ENCODE measurements at regions not wholly inside any gene's neighbourhood (a gene's known extent, or its start where the extent isn't known, plus 50 kb on each side); places are given as distances from the start of the nearest gene placed in this dataset.

DNA sequence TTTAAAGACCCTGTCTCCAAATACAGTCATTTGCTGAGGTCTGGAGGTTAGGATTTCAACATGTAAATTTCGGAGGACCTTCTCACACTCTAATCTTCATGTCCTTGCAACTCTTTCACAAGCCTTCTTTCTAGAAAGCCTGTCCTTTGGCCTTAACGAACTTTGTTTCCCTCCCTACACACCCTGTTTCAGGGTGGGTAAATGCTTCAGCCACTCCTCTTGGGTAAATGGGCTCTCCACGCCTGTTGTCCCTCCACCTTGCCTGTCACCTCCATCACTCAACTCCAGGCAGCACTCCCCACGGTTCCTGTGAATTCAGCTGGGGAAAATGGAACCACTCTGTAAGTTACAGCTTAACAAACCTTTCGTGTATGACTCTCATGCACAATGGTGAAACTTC, 84.0 kb upstream of the COG2 start:
- H3K9ac ChIP-seq (ENCODE audit: low read length): no peak overlapping the region
- H3K79me2 ChIP-seq (replicated peaks; ENCODE audit: insufficient read depth, low read length): no peaks in the 10 kb centered on the region
- H3K9me2 ChIP-seq (ENCODE audit: insufficient read depth, low read length): no peaks in the 10 kb centered on the region
- no peak overlapping the region for H3K27ac ChIP-seq (ENCODE audit: low read length)
- TF ChIP-seq RAD21 (conservative IDR thresholded peaks at IDR 0.05): no peak
- TF ChIP-seq EZH2 (IDR thresholded peaks at IDR 0.05; ENCODE audit: borderline replicate concordance, insufficient read depth, low read length, poor library complexity, severe bottlenecking): no peak
- no peak for TF ChIP-seq MXI1 (conservative IDR thresholded peaks at IDR 0.05; ENCODE audit: poor library complexity, severe bottlenecking)
- no peak for TF ChIP-seq TAF1 (IDR thresholded peaks at IDR 0.05; ENCODE audit: low read depth)
- no peak for TF ChIP-seq EP300 (conservative IDR thresholded peaks at IDR 0.05; ENCODE audit: poor library complexity, severe bottlenecking)
- no peak for TF ChIP-seq SMC3 (conservative IDR thresholded peaks at IDR 0.05; ENCODE audit: poor library complexity)
- no peak for TF ChIP-seq POLR2AphosphoS5 (IDR thresholded peaks at IDR 0.05)
- TF ChIP-seq, protein P1, sequence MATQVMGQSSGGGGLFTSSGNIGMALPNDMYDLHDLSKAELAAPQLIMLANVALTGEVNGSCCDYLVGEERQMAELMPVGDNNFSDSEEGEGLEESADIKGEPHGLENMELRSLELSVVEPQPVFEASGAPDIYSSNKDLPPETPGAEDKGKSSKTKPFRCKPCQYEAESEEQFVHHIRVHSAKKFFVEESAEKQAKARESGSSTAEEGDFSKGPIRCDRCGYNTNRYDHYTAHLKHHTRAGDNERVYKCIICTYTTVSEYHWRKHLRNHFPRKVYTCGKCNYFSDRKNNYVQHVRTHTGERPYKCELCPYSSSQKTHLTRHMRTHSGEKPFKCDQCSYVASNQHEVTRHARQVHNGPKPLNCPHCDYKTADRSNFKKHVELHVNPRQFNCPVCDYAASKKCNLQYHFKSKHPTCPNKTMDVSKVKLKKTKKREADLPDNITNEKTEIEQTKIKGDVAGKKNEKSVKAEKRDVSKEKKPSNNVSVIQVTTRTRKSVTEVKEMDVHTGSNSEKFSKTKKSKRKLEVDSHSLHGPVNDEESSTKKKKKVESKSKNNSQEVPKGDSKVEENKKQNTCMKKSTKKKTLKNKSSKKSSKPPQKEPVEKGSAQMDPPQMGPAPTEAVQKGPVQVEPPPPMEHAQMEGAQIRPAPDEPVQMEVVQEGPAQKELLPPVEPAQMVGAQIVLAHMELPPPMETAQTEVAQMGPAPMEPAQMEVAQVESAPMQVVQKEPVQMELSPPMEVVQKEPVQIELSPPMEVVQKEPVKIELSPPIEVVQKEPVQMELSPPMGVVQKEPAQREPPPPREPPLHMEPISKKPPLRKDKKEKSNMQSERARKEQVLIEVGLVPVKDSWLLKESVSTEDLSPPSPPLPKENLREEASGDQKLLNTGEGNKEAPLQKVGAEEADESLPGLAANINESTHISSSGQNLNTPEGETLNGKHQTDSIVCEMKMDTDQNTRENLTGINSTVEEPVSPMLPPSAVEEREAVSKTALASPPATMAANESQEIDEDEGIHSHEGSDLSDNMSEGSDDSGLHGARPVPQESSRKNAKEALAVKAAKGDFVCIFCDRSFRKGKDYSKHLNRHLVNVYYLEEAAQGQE (IDR thresholded peaks at IDR 0.05; ENCODE audit: borderline replicate concordance): no peak
- TF ChIP-seq, protein P2, sequence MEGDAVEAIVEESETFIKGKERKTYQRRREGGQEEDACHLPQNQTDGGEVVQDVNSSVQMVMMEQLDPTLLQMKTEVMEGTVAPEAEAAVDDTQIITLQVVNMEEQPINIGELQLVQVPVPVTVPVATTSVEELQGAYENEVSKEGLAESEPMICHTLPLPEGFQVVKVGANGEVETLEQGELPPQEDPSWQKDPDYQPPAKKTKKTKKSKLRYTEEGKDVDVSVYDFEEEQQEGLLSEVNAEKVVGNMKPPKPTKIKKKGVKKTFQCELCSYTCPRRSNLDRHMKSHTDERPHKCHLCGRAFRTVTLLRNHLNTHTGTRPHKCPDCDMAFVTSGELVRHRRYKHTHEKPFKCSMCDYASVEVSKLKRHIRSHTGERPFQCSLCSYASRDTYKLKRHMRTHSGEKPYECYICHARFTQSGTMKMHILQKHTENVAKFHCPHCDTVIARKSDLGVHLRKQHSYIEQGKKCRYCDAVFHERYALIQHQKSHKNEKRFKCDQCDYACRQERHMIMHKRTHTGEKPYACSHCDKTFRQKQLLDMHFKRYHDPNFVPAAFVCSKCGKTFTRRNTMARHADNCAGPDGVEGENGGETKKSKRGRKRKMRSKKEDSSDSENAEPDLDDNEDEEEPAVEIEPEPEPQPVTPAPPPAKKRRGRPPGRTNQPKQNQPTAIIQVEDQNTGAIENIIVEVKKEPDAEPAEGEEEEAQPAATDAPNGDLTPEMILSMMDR (IDR thresholded peaks at IDR 0.05; ENCODE audit: poor library complexity, severe bottlenecking): no peak
- H4K20me1 ChIP-seq (ENCODE audit: insufficient read depth): no peaks in the 10 kb centered on the region
- H2AFZ ChIP-seq (ENCODE audit: low read depth, low read length): no peak overlapping the region
- H3K36me3 ChIP-seq (ENCODE audit: insufficient read depth, low read length): no peaks in the 10 kb centered on the region
- no peak overlapping the region for H3K4me2 ChIP-seq (ENCODE audit: low read length)
- H3F3A ChIP-seq (ENCODE audit: insufficient read depth, low read length, poor library complexity, severe bottlenecking): no peaks in the 10 kb centered on the region
- H3K27me3 ChIP-seq (ENCODE audit: insufficient read depth, low read depth, low read length): no peaks in the 10 kb centered on the region
- H3K4me3 ChIP-seq (ENCODE audit: low read length): no peak overlapping the region
- H3K9me3 ChIP-seq (ENCODE audit: low read length): no peaks in the 10 kb centered on the region

DNA sequence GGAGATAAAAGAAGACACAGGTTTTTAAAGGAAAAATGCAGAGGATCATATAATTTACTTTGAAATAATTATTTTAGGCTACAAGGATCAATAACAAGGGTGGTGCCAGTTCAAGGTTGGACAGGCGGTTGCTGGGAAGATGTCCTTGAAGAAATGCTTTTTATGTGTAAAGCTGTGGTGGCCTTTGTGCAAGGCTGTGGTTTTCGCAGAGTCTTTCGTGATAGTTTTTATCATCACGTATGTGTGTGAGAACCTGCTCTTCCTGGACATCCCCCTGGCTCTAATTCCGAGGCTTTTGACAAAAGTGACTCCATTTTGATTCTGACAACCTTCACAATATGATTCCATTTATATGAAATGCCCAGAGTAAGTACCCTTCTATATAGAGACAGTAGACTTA, 85.8 kb upstream of the COG2 start:
- Histone ChIP-seq H3K9me2 (ENCODE audit: insufficient read depth, low read length) (no peaks in the 10 kb centered on the region), H3K4me3 (ENCODE audit: low read length) (no peak overlapping the region), H3K36me3 (ENCODE audit: insufficient read depth, low read length) (no peaks in the 10 kb centered on the region), H3K9me3 (ENCODE audit: low read length) (no peaks in the 10 kb centered on the region), H2AFZ (ENCODE audit: low read depth, low read length) (no peak overlapping the region), H3K27me3 (ENCODE audit: insufficient read depth, low read depth, low read length) (no peaks in the 10 kb centered on the region), H3K4me2 (ENCODE audit: low read length) (no peak overlapping the region), H3K27ac (ENCODE audit: low read length) (no peak overlapping the region), H3K79me2 (replicated peaks; ENCODE audit: insufficient read depth, low read length) (no peaks in the 10 kb centered on the region), H4K20me1 (ENCODE audit: insufficient read depth) (no peaks in the 10 kb centered on the region), H3K9ac (ENCODE audit: low read length) (no peak overlapping the region), H3F3A (ENCODE audit: insufficient read depth, low read length, poor library complexity, severe bottlenecking) (no peaks in the 10 kb centered on the region)
- TF ChIP-seq EP300 (conservative IDR thresholded peaks at IDR 0.05; ENCODE audit: poor library complexity, severe bottlenecking) (no peak), POLR2AphosphoS5 (IDR thresholded peaks at IDR 0.05) (no peak), RAD21 (conservative IDR thresholded peaks at IDR 0.05) (no peak), TAF1 (IDR thresholded peaks at IDR 0.05; ENCODE audit: low read depth) (no peak), MXI1 (conservative IDR thresholded peaks at IDR 0.05; ENCODE audit: poor library complexity, severe bottlenecking) (no peak), SMC3 (conservative IDR thresholded peaks at IDR 0.05; ENCODE audit: poor library complexity) (no peak), EZH2 (IDR thresholded peaks at IDR 0.05; ENCODE audit: borderline replicate concordance, insufficient read depth, low read length, poor library complexity, severe bottlenecking) (no peak)
- TF ChIP-seq, protein P1 (IDR thresholded peaks at IDR 0.05; ENCODE audit: borderline replicate concordance): no peak
- TF ChIP-seq, protein P2 (IDR thresholded peaks at IDR 0.05; ENCODE audit: poor library complexity, severe bottlenecking): no peak
